ENCODE measurements at regions not wholly inside any gene's neighbourhood (a gene's known extent, or its start where the extent isn't known, plus 50 kb on each side); places are given as distances from the start of the nearest gene placed in this dataset.
"Not testable (repeated sequence)": the region's sequence is repeated elsewhere in the genome, so short reads cannot be mapped to it uniquely, and the experiment has no call there.

GRCh38 chr6:164612751-164613150 lies 696.7 kb downstream of the C6orf118 start:
- H3K4me3 ChIP-seq, result no peak overlapping the region
- H4K20me1 ChIP-seq, result no peaks in the 10 kb centered on the region
- TF ChIP-seq Cebpa-rat (IDR thresholded peaks at IDR 0.05), result no peak
- H3K9ac ChIP-seq, result no peak overlapping the region
- no peaks in the 10 kb centered on the region for H3K36me3 ChIP-seq
- H3K27me3 ChIP-seq, result no peaks in the 10 kb centered on the region
- no peak overlapping the region for H3K27ac ChIP-seq
- no peak overlapping the region for H3K4me2 ChIP-seq
- H3K9me3 ChIP-seq (replicated peaks in 1 of 11), result no peaks in the 10 kb centered on the region
- H3K4me1 ChIP-seq, result no peaks in the 10 kb centered on the region

- not testable (repeated sequence) for H3K27me3 ChIP-seq; H3K27ac ChIP-seq; H3K9ac ChIP-seq; H3K9me3 ChIP-seq (replicated peaks in 1 of 11); H4K20me1 ChIP-seq; H3K4me3 ChIP-seq; H3K4me2 ChIP-seq; H3K36me3 ChIP-seq; H3K4me1 ChIP-seq
These were observed 698.5 kb downstream of the C6orf118 start for GRCh38 chr6:164610859-164611258.

GRCh38 chr6:164602415-164602814 lies 707.0 kb downstream of the C6orf118 start:
- not testable (repeated sequence) for H3K36me3 ChIP-seq; H3K27ac ChIP-seq; H3K9ac ChIP-seq; H3K9me3 ChIP-seq (replicated peaks in 1 of 11); H3K4me1 ChIP-seq; H3K27me3 ChIP-seq; H3K4me2 ChIP-seq; H3K4me3 ChIP-seq; H4K20me1 ChIP-seq

- H4K20me1 ChIP-seq, result no peaks in the 10 kb centered on the region
- no peak overlapping the region for H3K9ac ChIP-seq
- peaks cover 21 to 31% (median 26%) of the 10 kb centered on the region in 11 experiments for H3K9me3 ChIP-seq (replicated peaks in 1 of 11)
- no peaks in the 10 kb centered on the region for H3K27me3 ChIP-seq
- TF ChIP-seq Cebpa-rat (IDR thresholded peaks at IDR 0.05), result no peak
- no peak overlapping the region for H3K4me3 ChIP-seq
- peaks cover 0 to 3% (median 0%) of the 10 kb centered on the region in 11 experiments; a peak in 1 of 22 replicates for H3K36me3 ChIP-seq
- no peak overlapping the region for H3K4me2 ChIP-seq
- no peak overlapping the region for H3K27ac ChIP-seq
- no peaks in the 10 kb centered on the region for H3K4me1 ChIP-seq
These were observed 727.8 kb downstream of the C6orf118 start for GRCh38 chr6:164581563-164581962.

GRCh38 chr6:164579035-164579434 lies 730.4 kb downstream of the C6orf118 start:
- Histone ChIP-seq H3K9me3 (replicated peaks in 1 of 11) (peaks cover 21 to 31% (median 27%) of the 10 kb centered on the region in 11 experiments), H3K4me1 (no peaks in the 10 kb centered on the region), H3K27ac (no peak overlapping the region), H3K36me3 (peaks cover 0 to 3% (median 0%) of the 10 kb centered on the region in 11 experiments; a peak in 1 of 22 replicates), H3K4me3 (no peak overlapping the region), H3K4me2 (no peak overlapping the region), H3K9ac (no peak overlapping the region), H4K20me1 (no peaks in the 10 kb centered on the region), H3K27me3 (no peaks in the 10 kb centered on the region)
- TF ChIP-seq Cebpa-rat (IDR thresholded peaks at IDR 0.05), result no peak

- no peak overlapping the region for H3K9ac ChIP-seq
- no peak overlapping the region for H3K4me2 ChIP-seq
- no peak for TF ChIP-seq Cebpa-rat (IDR thresholded peaks at IDR 0.05)
- H3K9me3 ChIP-seq (replicated peaks in 1 of 11), result peaks cover 21 to 32% (median 27%) of the 10 kb centered on the region in 11 experiments
- H3K4me1 ChIP-seq, result no peaks in the 10 kb centered on the region
- H3K4me3 ChIP-seq, result no peak overlapping the region
- no peaks in the 10 kb centered on the region for H4K20me1 ChIP-seq
- no peak overlapping the region for H3K27ac ChIP-seq
- H3K27me3 ChIP-seq, result no peaks in the 10 kb centered on the region
- peaks cover 0 to 3% (median 0%) of the 10 kb centered on the region in 11 experiments; a peak in 1 of 22 replicates for H3K36me3 ChIP-seq
These were observed 730.8 kb downstream of the C6orf118 start for GRCh38 chr6:164578616-164579015.

- no peak for TF ChIP-seq Cebpa-rat (IDR thresholded peaks at IDR 0.05)
- H3K9me3 ChIP-seq (replicated peaks in 1 of 11), result peaks cover 0 to 5% (median 0%) of the 10 kb centered on the region in 11 experiments; a peak in 3 of 22 replicates
- no peak overlapping the region for H3K9ac ChIP-seq
- no peak overlapping the region for H3K4me2 ChIP-seq
- H3K4me3 ChIP-seq, result no peak overlapping the region
- no peaks in the 10 kb centered on the region for H3K4me1 ChIP-seq
- no peaks in the 10 kb centered on the region for H3K27me3 ChIP-seq
- H3K27ac ChIP-seq, result no peak overlapping the region
- no peaks in the 10 kb centered on the region for H3K36me3 ChIP-seq
- no peaks in the 10 kb centered on the region for H4K20me1 ChIP-seq
These were observed 738.6 kb downstream of the C6orf118 start for GRCh38 chr6:164570801-164571200.

GRCh38 chr6:164569509-164569908 lies 739.9 kb downstream of the C6orf118 start:
- no peaks in the 10 kb centered on the region for H3K36me3 ChIP-seq
- H3K9me3 ChIP-seq (replicated peaks in 1 of 11), result peaks cover 0 to 5% (median 0%) of the 10 kb centered on the region in 11 experiments; a peak in 3 of 22 replicates
- no peak overlapping the region for H3K4me2 ChIP-seq
- no peaks in the 10 kb centered on the region for H4K20me1 ChIP-seq
- no peak overlapping the region for H3K9ac ChIP-seq
- no peak for TF ChIP-seq Cebpa-rat (IDR thresholded peaks at IDR 0.05)
- H3K27me3 ChIP-seq, result no peaks in the 10 kb centered on the region
- H3K4me3 ChIP-seq, result no peak overlapping the region
- H3K27ac ChIP-seq, result no peak overlapping the region
- no peaks in the 10 kb centered on the region for H3K4me1 ChIP-seq

GRCh38 chr6:164563924-164564323 lies 745.5 kb downstream of the C6orf118 start:
- no peaks in the 10 kb centered on the region for H3K4me1 ChIP-seq
- H4K20me1 ChIP-seq, result no peaks in the 10 kb centered on the region
- TF ChIP-seq Cebpa-rat (IDR thresholded peaks at IDR 0.05), result no peak
- no peak overlapping the region for H3K4me3 ChIP-seq
- no peaks in the 10 kb centered on the region for H3K27me3 ChIP-seq
- H3K27ac ChIP-seq, result no peak overlapping the region
- H3K36me3 ChIP-seq, result peaks cover 0 to 9% (median 0%) of the 10 kb centered on the region in 11 experiments; a peak in 4 of 22 replicates
- peaks cover 24 to 33% (median 27%) of the 10 kb centered on the region in 11 experiments for H3K9me3 ChIP-seq (replicated peaks in 1 of 11)
- no peak overlapping the region for H3K4me2 ChIP-seq
- H3K9ac ChIP-seq, result no peak overlapping the region

GRCh38 chr6:164561656-164562055 lies 747.7 kb downstream of the C6orf118 start:
- Histone ChIP-seq H3K27me3 (no peaks in the 10 kb centered on the region), H3K4me1 (no peaks in the 10 kb centered on the region), H3K4me2 (no peak overlapping the region), H3K9me3 (replicated peaks in 1 of 11) (peaks cover 24 to 33% (median 27%) of the 10 kb centered on the region in 11 experiments), H3K4me3 (0 out of 20 replicates have a peak overlapping the region, but pooled peaks of 1 of the 10 experiments have one; percentile 13), H3K36me3 (peaks cover 0 to 9% (median 0%) of the 10 kb centered on the region in 11 experiments; a peak in 4 of 22 replicates), H3K27ac (no peak overlapping the region), H4K20me1 (no peaks in the 10 kb centered on the region), H3K9ac (no peak overlapping the region)
- no peak for TF ChIP-seq Cebpa-rat (IDR thresholded peaks at IDR 0.05)

Data from BLaER1 treated with 17β-estradiol and CSF1 and Interleukin-3, amounts not matched to agents 10 nM and 100 nM (cell line).